ENCODE measurements at regions not wholly inside any gene's neighbourhood (a gene's known extent, or its start where the extent isn't known, plus 50 kb on each side); places are given as distances from the start of the nearest gene placed in this dataset.

DNA sequence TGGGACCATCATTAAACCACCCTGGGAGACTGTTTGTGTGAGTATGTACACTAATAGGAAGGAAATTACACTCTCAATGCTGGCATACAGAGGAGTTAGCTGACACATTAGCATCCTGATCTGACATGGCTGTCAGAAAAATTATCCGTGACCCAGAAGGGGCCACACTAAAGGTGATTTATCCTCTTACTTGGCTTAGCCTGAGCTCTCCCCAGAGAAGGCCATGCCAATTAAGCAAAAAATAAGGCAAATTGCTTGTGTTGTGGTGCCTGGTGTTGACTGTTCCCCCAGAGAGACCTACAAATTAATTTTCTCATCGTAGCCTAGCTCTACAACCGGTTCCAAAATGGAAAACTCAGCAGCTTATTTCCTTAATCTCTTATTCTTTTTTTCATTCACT, 992.3 kb downstream of the KCNMA1 start:
- FAIRE-seq = no peak
- CTCF ChIA-PET (ENCODE audit: partially characterized antibody) = interaction anchor here (1.0 to 1.4 kb wide), 2 partner anchors 9 to 13 kb away, joined by 3 to 5 read pairs; no protein-coding TSS in a partner anchor

More for the DNA sequence above, 992.3 kb downstream of the KCNMA1 start:
- Histone ChIP-seq H4K91ac (replicated peaks; ENCODE audit: insufficient read length, low read length) (no peak overlapping the region), H3K4me1 (replicated peaks in 1 of 4; ENCODE audit: control insufficient read depth in 3 of 4, insufficient read depth in 4 of 4, low read length in 3 of 4) (peaks cover 0 to 5% (median 3%) of the 10 kb centered on the region in 4 experiments; a peak in 4 of 7 replicates), H3K56ac (replicated peaks; ENCODE audit: insufficient read length, low read depth, low read length) (no peak overlapping the region), H4K5ac (ENCODE audit: insufficient read length, low read depth, low read length) (no peak overlapping the region), H3K9me3 (ENCODE audit: insufficient read depth in 2 of 2, low read depth in 1 of 2, low read length in 1 of 2) (no peaks in the 10 kb centered on the region), H3K14ac (ENCODE audit: insufficient read length) (no peak overlapping the region), H2BK5ac (ENCODE audit: low read depth, low read length) (no peak overlapping the region), H3K4me3 (ENCODE audit: extremely low read depth in 1 of 4, insufficient read depth in 2 of 4, low read depth in 3 of 4, low read length in 4 of 4) (no peak overlapping the region), H2BK120ac (replicated peaks; ENCODE audit: low read depth, low read length) (no peak overlapping the region), H3K9ac (replicated peaks in 1 of 4; ENCODE audit: extremely low read depth in 1 of 4, low read depth in 3 of 4, low read length in 3 of 4) (no peak overlapping the region), H3K4ac (replicated peaks; ENCODE audit: insufficient read length, low read depth, low read length) (no peak overlapping the region), H2AK5ac (ENCODE audit: low read depth, low read length) (no peak overlapping the region), H3K79me2 (ENCODE audit: control insufficient read depth in 1 of 2, insufficient read depth in 2 of 2, low read length in 2 of 2) (no peaks in the 10 kb centered on the region), H3K4me2 (ENCODE audit: insufficient read depth in 1 of 2, low read depth in 2 of 2, low read length in 2 of 2) (no peak overlapping the region), H3K79me1 (ENCODE audit: low read depth, low read length) (no peaks in the 10 kb centered on the region), H2AFZ (ENCODE audit: low read length) (no peak overlapping the region), H3K18ac (ENCODE audit: extremely low read depth, low read length) (no peak overlapping the region), H3K27me3 (replicated peaks in 1 of 4; ENCODE audit: control insufficient read depth in 3 of 4, extremely low read depth in 1 of 4, insufficient read depth in 3 of 4, low read length in 3 of 4) (no peaks in the 10 kb centered on the region), H4K20me1 (replicated peaks in 1 of 2; ENCODE audit: control insufficient read depth in 1 of 2, insufficient read depth in 2 of 2, low read length in 2 of 2) (no peaks in the 10 kb centered on the region), H2BK20ac (ENCODE audit: low read length) (no peak overlapping the region), H2BK12ac (ENCODE audit: low read depth, low read length) (no peak overlapping the region), H3K36me3 (ENCODE audit: control insufficient read depth in 2 of 4, insufficient read depth in 4 of 4, low read length in 3 of 4) (no peaks in the 10 kb centered on the region), H4K8ac (ENCODE audit: extremely low read depth, insufficient read depth, low read length) (no peak overlapping the region), H2BK15ac (ENCODE audit: low read length) (no peak overlapping the region), H3K23ac (ENCODE audit: insufficient read length) (no peak overlapping the region), H3K23me2 (ENCODE audit: low read depth, low read length) (peaks cover 3% of the 10 kb centered on the region; the same call in 1 of the 2 replicates), H3K27ac (ENCODE audit: low read depth, low read length) (no peak overlapping the region)
- no peak for DNase-seq (ENCODE audit: low read depth in 1 of 2, low spot score in 2 of 2)
- WGBS, 2 experiments (ENCODE audit: extremely low coverage in 1 of 2, insufficient coverage in 1 of 2, insufficient read length in 1 of 2, insufficient replicate concordance in 2 of 2, low coverage in 1 of 2, low lambda C conversion rate in 2 of 2, missing lambda C conversion rate in 1 of 2) = 90% methylated on average over 3 of the region's 3 CpGs; no CpG with 5 or more reads in 1 of the 2 experiments
- POLR2A ChIA-PET (ENCODE audit: partially characterized antibody) = no interaction called here
- TF ChIP-seq CHD1 (IDR thresholded peaks at IDR 0.05; ENCODE audit: low read depth, low read length) = no peak
